Stimulated activated CD4-positive, alpha-beta T cell treated with anti-CD3 and anti-CD28 coated beads, Interleukin-1b, Interleukin-23, amount 100 ng/mL, for 48 hours (primary cell): ENCODE measurements at regions not wholly inside any gene's neighbourhood (a gene's known extent, or its start where the extent isn't known, plus 50 kb on each side); places are given as distances from the start of the nearest gene placed in this dataset.
A peak's percentile ranks its signal among the peaks of the same experiment; 100 is the strongest.

Experiments used
- DNase-seq: peaks from one replicate; pipeline ENCODE4 v3.0.0-alpha.2; 2020

DNA sequence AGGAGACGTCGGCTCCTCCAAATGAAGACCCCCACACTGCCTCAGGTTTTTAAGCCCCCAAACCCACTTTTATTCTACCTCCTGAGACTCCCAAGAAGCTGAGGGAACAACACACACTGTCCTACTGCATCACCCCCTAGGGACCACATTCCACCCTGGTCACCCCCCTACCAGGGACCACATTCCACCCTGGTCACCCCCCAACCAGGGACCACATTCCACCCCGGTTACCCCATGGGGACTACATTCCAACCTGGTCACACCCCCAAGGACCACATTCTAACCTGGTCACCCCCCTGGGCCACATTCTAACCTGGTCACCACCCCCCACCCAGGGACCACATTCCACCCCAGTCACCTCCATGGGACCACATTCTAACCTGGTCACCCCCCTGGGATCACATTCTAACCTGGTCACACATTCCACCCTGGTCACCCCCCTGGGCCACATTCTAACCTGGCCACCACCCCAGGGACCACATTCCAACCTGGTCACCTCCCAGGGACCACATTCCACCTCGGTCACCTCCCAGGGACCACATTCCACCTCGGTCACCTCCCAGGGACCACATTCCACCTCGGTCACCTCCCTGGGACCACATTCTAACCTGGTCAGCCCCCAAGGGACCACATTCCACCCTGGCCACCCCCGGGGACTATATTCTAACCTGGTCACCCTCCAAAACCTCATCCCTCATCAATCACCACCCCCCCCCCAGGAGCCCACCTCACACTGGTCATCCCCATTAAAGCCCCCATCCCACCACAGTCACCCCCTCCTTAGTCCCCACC, 587.6 kb downstream of the NPHP4 start:
- DNase-seq = no peak

- DNase-seq = no peak
Observed at GRCh38 chr1:5403935-5404334, 588.3 kb downstream of the NPHP4 start.

GRCh38 chr1:5402618-5403017, 589.6 kb downstream of the NPHP4 start:
- no peak for DNase-seq

- DNase-seq = no peak
Observed at GRCh38 chr1:5399771-5400170, 592.5 kb downstream of the NPHP4 start.

DNA sequence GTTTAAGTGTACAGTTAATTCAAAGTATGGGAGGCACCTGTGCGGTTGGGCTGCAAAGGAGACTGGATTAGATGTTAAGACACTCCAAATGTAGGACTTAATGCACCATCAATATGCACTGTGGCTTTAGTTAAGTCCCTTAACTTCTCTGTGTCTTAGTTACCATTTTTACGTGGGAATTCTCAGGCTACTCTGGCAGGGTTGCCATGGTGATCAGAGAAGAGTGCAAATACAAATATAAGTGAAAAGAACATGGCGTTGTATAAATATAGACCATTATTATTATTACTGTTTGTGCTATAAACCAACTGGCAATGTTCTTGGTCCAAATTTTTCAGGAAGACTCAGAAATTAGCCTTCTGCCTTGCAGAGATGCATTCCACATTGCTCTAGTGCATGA, 595.6 kb downstream of the NPHP4 start:
- no peak for DNase-seq

- DNase-seq = no peak
Observed at GRCh38 chr1:5394111-5394510, 598.1 kb downstream of the NPHP4 start.

GRCh38 chr1:5393603-5394002, 598.6 kb downstream of the NPHP4 start:
- DNase-seq = no peak

GRCh38 chr1:5393146-5393545, 599.1 kb downstream of the NPHP4 start:
- DNase-seq = no peak

- DNase-seq = no peak
Observed at GRCh38 chr1:5391725-5392124, 600.5 kb downstream of the NPHP4 start.

DNA sequence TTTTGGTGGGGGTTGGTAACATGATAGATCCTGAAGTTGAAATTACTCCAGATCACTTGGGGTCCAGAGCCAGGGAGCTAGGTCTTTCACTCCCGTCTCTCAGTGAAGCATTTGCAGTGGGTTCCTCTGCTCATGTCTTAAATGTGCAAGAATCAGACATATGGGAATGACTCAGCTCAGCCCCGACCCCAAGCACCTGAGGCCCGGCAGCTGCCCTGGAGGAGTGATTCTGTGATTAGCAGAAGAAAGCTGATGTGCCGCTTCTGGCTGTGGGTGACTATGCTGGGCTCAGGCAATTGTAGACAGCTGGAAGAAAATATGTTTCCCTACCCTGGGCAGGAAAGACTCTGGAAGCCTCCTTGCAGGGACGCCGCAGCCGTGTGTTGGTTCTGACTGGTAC, 601.7 kb downstream of the NPHP4 start:
- DNase-seq = peak; percentile 27

- DNase-seq = no peak
Observed at GRCh38 chr1:5389101-5389885, 602.9 kb downstream of the NPHP4 start.

- no peak for DNase-seq
Observed at GRCh38 chr1:5388622-5389021, 603.6 kb downstream of the NPHP4 start.

DNA sequence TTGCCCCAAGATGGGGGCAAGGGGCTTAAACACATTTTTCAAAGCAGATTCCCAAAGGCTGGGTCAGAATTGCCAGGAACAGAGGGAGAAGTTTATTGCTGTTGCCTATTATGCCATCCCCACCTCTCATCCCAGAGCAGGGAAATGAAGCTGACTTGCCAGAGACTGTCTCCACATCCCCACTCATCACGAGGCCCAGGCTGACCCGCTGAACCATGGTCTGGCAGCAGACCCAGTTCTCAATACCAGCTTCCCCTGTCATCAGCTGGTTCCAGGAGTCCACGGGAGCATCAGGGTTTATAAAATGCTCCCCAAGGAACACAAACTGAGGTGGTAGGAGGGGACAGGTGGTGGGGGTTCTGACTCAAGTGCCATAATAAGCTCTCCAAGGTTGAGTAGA, 605.9 kb downstream of the NPHP4 start:
- DNase-seq = no peak

DNA sequence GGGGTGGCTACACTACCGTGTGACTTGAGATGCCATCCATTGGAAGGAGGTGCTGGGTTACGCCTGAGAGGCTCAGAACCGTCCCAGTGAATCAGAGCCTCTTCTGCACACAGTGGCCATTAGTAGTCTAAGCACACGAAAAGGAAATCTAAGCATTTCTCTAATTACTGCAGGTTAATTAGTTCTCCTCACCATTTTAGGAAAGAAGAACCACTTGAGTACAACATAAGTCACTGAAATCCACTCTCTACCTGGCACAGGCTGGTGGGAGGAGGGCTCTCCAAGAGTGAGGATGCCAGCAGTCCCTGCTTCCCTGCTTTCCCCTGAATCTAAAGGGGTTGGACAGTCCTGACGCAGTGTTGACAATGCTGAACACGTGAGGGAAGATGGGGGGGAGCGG, 606.3 kb downstream of the NPHP4 start:
- no peak for DNase-seq

- no peak for DNase-seq
Observed at GRCh38 chr1:5385096-5385799, 607.0 kb downstream of the NPHP4 start.

- no peak for DNase-seq
Observed at GRCh38 chr1:5381491-5381890, 610.7 kb downstream of the NPHP4 start.

GRCh38 chr1:5379176-5379759, 613.0 kb downstream of the NPHP4 start:
- DNase-seq = no peak

DNA sequence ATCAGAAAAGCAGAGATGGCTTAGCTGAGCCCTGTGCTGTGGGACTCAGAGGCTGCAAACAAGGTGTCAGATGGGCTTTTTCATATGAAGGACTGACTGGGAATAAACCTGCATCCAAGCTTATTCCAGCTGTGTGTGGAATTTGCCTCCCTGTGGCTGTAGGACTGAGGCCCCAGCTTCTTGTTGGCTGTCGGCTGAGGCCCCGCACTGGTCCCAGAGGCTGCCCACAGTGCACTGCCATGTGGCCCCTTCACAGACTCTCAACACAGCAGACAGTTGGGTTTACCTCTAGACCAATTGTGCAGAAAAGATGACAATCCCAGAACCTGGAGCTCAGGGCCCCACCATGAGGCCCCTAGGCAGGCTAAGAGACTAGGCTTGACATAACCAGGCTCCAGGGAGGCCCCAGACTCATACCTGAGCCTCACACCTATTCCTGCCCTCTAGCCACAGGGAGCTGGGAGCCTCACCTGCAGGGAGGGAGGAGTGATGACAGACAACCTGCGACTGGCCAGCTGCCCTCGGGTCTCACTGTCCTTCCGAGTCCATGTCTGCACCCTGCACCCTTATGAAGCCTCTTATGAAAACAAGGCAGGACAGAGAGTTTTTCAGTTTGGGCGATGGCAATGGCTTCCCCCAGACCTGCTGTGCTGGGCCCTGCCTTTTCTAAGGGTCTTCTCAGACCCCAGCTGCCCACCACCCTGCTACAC, 615.5 kb downstream of the NPHP4 start:
- no peak for DNase-seq

DNA sequence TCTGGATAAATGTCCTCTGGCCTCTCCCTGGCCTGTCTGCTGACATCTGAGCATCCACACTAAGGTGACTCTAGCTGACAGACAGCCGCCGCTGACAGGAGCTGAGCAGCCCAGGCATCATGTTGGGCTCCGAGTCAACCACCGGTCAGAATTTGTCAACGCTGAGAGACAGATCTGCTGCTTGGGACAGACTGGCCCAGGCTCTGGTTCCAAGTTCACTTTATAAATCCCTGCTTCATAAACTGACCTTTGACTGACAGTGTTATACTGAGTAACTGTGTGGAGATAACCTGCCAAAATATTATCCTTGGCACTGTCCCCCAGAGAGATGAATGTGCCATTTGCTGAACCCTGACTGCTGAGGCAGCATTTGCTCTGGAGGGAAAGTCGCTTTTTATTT, 616.7 kb downstream of the NPHP4 start:
- no peak for DNase-seq

DNA sequence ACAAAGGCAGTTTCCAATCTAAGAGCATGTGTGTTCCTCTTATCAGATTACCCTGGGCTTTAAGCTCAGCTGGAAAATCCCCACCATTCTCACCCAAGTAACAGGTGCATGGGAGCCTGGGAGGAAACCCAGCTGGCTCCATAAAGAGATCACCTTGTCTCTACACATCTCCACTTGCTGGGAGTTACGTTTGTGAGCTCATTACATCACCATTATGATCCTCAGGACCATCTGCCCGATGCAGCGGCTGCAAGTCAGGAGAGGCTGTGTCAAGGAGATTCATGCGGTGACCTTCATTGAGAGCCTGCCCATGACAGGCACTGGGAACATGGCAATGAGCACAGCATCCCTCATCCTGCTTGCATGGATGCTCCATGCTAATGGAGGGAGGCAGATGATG, 618.0 kb downstream of the NPHP4 start:
- DNase-seq = no peak

DNA sequence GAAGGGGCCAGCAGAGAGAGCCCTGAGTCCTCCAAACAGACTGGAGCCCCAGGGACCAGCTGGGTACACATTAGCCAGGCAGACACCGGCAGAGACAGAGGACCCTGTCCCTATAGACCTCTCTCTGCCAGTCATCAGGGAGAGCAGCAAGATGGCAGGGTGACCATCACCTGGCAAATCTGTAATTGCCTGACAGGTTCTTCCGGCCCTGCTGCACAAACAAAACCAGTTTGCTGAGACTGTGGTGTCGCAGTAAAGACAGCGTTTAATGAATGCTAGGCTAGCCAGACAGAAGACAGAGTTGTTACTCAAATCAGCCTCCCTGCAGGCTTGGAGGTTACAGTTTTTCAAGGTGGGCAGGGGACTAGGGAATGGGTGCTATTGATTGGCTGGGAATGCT, 618.9 kb downstream of the NPHP4 start:
- DNase-seq = no peak

DNA sequence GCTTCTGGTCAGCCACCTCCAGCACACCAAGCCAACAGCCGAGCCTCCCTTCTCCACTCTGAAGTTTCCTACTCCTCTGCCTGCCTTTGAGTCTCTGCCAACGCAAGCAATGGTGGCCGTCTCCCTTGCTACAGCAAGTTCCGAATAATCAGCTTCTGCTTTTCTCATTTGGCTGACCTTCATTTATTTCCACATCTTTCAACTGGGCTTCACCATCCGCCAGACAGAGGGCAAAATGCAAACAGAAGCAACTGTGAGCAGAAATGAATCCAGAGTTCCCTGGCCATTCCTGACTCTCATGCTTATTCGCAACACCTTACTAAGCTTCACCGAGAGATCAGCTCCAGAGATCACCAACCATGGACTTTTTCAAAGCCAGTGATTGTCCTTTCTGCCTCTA, 621.0 kb downstream of the NPHP4 start:
- DNase-seq = no peak

- peak; percentile 6 for DNase-seq
Observed at GRCh38 chr1:5370311-5370710, 621.9 kb downstream of the NPHP4 start.
